ENCODE measurements at regions not wholly inside any gene's neighbourhood (a gene's known extent, or its start where the extent isn't known, plus 50 kb on each side); places are given as distances from the start of the nearest gene placed in this dataset.

- TF ChIP-seq CTCF (conservative IDR thresholded peaks at IDR 0.05; ENCODE audit: low read depth, low read length) = no peak
- no peak for TF ChIP-seq POLR2A (IDR thresholded peaks at IDR 0.05; ENCODE audit: low read depth, low read length)
- TF ChIP-seq MAFK (IDR thresholded peaks at IDR 0.05; ENCODE audit: low read depth, low read length) = no peak
- no peak for TF ChIP-seq BHLHE40 (IDR thresholded peaks at IDR 0.05; ENCODE audit: low read depth, low read length)
- TF ChIP-seq CEBPB (IDR thresholded peaks at IDR 0.05; ENCODE audit: low read depth, low read length) = no peak
- TF ChIP-seq RAD21 (IDR thresholded peaks at IDR 0.05; ENCODE audit: low read length) = no peak
- no peak for TF ChIP-seq SMC3 (IDR thresholded peaks at IDR 0.05; ENCODE audit: low read depth, low read length)
Observed at GRCh38 chr2:40034198-40034597, 255.1 kb upstream of the THUMPD2 start.
